GM19463 (cell line): ENCODE measurements at regions not wholly inside any gene's neighbourhood (a gene's known extent, or its start where the extent isn't known, plus 50 kb on each side); places are given as distances from the start of the nearest gene placed in this dataset.

Experiments used
- ATAC-seq: cut with Tn5 transposase; IDR thresholded peaks from one replicate; pipeline ENCODE4 v1.9.1; 2021; ENCODE audit warnings: mild to moderate bottlenecking, moderate library complexity; ENCODE audit not compliant: unreplicated experiment

DNA sequence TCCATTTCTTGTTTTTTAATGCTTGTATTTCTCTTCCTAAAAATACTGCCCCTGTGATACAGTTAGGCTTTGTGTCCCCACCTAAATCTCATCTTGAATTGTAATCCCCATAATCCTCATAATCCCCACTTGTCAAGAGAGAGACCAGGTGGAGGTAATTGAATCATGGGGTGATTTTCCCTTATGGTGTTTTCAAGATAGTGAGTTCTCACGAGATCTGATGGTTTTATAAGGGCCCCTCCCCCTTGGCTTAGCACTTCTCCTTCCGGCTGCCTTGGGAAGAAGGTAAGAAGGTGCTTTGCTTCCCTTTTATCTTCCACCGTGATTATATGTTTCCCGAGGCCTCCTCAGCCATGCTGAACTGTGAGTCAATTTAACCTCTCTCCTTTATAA, 227.4 kb downstream of the MAN2A1 start:
- ATAC-seq: no peak

DNA sequence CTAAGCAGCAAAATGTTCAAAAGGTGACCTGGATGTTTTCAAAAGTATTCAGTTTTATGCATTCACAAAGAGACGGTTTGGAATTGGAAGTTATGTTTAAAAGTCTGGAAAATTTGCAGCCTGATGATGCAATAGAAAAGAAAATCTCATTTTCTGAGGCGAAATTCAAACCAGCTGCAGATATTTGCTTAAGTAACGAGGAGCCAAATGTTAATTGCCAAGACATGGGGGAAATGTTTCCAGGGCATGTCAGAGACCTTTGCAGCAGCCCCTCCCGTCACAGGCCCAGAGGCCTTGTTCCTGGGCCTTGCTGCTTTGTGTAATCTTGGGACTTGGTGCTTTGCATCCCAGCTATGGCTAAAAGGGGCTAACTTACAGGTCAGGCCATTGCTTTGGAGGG, 228.2 kb downstream of the MAN2A1 start:
- ATAC-seq: no peak

- no peak for ATAC-seq
Measured at GRCh38 chr5:109920736-109921135, 231.0 kb downstream of the MAN2A1 start.

GRCh38 chr5:109921735-109922380, 232.1 kb downstream of the MAN2A1 start:
- ATAC-seq: no peak

DNA sequence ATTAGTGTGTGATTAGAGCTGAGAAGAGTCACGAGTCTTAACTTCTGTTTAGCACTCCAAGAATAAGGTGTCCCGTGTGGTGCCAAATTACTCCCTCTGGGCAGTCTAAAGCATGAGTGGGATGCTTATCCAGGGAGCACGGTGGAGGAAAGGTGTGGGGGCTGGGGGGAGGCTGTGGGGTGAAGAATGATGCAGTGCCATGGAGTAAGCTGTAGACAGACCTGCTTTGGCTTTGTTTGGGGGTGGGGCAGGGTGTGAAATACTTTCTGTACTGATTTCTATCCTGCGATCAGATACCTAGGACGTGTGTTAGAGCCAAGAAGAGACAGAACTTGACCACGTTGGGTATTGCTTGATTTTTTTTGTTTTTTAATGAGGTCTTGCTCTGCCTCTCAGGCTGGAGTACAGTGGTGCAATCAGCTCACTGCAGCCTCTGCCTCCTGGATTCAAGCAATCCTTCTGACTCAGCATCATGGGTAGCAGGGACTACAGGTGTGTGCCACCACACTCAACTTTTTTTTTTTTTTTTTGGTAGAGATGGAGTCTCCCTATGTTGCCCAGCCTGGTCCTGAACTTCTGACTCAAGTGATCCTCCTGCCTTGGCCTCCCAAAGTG, 232.8 kb downstream of the MAN2A1 start:
- no peak for ATAC-seq

- ATAC-seq: no peak
Measured at GRCh38 chr5:109923205-109923604, 233.5 kb downstream of the MAN2A1 start.

- no peak for ATAC-seq
Measured at GRCh38 chr5:109924237-109925107, 234.7 kb downstream of the MAN2A1 start.

DNA sequence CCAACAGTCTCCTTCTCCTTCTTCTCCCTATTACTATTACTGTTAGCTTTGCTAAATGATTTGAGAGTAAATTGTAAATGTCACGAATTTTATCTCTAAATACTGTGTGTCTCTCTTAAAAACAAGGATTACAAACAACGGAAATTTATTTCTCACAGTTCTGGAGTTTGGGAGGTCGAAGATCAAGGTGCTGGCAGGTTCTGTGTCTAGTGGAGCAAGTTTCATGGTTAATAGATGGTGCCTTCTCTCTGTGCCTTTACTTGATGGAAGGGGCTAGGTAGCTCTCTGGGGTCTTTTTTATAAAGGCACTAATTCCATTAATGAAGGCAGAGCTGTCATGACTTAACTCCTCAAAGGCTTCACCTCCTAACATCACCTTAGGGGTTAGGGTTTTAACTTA, 237.9 kb downstream of the MAN2A1 start:
- ATAC-seq: no peak

- no peak for ATAC-seq
Measured at GRCh38 chr5:109928046-109928445, 238.3 kb downstream of the MAN2A1 start.

- ATAC-seq: no peak
Measured at GRCh38 chr5:109928811-109929210, 239.1 kb downstream of the MAN2A1 start.

GRCh38 chr5:109929376-109929775, 239.6 kb downstream of the MAN2A1 start:
- ATAC-seq: no peak

DNA sequence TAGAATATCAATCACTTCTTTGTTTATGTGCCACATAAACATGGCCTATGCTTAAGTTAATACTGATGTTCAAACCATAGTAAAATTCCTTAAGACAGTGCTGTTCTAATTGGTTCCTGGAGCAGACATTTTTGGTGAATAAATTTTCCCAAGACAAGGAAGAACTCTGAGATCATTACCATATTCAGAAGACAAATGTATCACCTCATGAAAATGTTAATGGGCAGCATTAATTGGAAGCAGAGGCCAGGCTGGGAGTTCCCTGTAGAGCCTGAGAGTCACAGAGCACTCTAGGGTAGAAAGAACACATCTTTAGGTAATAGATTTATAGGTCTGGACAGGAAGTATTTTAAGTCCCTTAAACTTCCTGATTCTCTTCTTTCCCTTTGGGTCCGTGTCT, 240.2 kb downstream of the MAN2A1 start:
- no peak for ATAC-seq

GRCh38 chr5:109931049-109931780, 241.5 kb downstream of the MAN2A1 start:
- ATAC-seq: no peak

GRCh38 chr5:109935833-109936490, 246.2 kb downstream of the MAN2A1 start:
- ATAC-seq: no peak

DNA sequence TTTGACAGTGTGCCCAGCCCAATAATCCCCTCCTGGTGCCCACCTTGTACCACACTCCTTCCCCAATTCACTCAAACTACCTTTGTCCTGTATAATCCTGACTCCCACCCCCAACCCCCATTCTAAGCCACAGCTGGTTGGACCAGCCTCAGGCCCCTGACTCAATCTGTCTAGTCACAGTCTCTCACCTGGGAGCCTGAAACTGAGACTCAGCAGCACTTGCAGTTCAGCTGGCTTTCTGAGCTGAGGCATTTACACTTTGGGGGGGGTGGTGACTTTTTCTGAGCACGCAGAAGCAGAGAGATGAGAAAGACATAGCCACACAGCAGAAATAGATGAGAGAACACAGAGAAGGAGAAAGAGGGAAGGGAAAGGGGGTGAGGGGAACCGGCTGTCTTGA, 247.3 kb downstream of the MAN2A1 start:
- ATAC-seq: peak; percentile 88

DNA sequence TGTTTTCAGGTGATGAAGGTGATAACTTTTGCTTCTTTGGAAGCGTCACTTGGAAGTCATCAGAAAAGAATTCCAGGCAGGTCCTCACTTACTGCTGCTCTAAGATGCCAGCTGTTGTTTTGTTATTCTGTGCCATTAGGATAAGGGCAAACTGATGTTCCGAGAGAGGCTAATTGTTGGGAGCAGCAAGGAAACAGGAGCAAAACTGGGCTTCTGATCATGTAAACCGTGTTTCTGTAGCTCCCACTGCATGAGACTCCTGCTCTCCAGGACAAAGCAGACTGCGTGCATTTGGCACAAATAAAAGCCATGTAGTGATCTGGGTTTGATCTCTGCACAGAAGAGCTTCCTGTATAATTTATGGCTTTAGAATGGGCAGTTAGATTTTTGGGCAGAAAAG, 248.2 kb downstream of the MAN2A1 start:
- ATAC-seq: no peak

- no peak for ATAC-seq
Measured at GRCh38 chr5:109938453-109938852, 248.7 kb downstream of the MAN2A1 start.

- no peak for ATAC-seq
Measured at GRCh38 chr5:109939116-109939682, 249.5 kb downstream of the MAN2A1 start.

DNA sequence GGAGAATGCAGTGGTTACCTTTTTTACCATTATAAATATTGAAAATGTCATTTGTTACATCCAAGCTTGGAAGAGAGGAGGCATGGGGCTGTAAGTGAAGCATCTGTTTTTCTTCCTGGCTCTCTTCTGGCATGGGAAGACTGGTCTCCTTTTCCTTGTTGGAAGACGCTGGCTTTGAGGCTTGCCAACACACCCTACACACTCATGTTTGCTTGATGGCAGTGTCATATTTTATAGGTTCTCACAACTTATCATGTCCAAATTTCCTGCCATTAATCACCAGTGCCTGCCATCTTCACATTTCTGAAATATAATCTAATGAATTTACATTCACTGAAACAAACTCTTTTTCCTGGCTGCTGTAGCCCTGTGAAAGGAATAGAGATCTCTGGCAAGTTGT, 252.9 kb downstream of the MAN2A1 start:
- ATAC-seq: no peak

DNA sequence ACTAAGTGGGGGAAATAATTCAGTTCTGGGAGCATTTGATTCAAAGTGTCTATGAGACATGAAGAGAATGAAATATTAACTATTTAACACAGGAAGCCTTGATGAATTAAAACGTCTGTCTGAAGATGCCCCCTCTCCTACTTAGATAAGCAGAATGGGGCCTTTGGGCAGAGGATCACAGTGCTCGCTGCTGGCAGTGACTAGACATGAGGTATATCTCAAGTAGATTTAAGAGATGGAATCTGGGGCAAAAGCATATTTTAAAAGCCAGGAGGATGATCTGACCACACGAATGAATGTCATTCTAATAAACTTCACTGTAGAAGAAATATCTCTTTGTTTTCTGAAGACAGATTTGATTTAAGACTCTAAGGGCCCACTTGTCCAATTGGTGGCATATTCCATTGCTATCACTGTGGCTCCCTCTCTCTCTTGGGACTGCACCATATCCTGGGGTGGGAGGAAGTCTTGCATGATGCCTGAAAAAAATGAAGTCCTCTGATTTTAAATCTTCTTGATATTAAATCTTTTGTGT, 254.0 kb downstream of the MAN2A1 start:
- ATAC-seq: no peak
